HG03432 (cell line): ENCODE measurements at regions not wholly inside any gene's neighbourhood (a gene's known extent, or its start where the extent isn't known, plus 50 kb on each side); places are given as distances from the start of the nearest gene placed in this dataset.
A peak's percentile ranks its signal among the peaks of the same experiment; 100 is the strongest.

ENCODE experiments used
- ATAC-seq: cut with Tn5 transposase; IDR thresholded peaks from one replicate; pipeline ENCODE4 v1.9.1; 2021; ENCODE audit warnings: mild to moderate bottlenecking, moderate library complexity; ENCODE audit not compliant: unreplicated experiment

DNA sequence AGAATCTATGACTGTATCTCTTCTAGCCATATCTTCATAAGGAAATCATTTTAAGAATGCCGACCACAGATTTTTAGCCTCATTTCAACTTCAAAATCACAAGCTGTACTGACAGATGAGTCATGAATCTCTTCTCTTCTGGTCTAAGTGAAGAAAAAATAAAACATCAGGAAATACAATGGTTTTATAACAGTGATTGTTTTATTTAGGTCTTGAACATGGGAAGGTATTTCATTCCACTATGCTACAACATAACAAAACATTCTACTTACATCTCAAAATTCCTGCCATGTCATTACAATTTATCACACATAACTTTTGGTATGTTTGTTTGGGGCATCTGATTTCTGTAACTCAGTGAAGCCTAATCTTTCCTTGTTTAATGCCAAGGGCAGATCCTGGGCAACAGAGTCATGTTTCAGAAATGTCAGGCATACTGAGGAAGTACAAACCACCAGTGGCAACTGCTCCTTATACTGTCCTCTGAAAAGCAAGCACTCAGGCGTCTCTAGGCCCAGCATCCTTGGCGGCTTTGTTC is 325.0 kb downstream of the PDHA2 start:
- no peak for ATAC-seq

DNA sequence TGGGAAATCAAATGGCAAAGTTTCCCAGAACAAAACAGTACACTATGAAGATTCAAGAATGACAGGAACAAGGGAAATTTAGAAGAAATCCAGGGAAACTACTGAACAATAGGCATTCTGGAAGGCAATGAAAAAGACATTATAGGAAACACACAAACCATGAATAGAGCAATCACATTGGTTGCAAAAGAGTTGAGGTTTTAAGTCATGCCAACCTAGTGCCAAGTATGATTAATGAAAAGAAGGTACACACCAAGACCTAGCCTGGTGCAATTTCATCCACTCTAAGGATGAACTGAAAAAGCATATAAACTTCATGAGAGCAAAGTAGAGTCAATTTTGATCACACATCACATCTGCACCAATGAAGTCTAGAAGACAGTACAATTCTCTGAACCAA is 326.9 kb downstream of the PDHA2 start:
- ATAC-seq, result no peak

DNA sequence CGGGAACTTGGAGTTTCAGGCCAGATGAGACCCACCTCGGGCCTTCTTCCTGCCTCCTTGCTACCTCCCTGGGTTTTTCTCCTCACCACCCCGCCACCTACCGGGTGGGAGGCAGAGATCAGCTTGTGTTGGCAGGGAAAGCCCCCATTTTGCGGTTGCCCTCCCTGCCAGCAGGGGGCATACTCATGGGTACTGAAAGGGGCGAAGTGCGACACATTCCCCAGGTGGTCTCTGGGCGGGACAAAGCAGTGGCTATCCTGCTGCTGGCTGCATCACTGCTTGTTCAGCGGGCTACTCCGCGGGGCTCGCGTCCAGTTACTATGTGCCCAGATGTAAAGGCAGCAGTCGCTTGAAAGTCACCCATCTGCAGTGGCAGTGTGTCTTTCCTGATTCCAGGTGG is 330.3 kb downstream of the PDHA2 start:
- no peak for ATAC-seq

DNA sequence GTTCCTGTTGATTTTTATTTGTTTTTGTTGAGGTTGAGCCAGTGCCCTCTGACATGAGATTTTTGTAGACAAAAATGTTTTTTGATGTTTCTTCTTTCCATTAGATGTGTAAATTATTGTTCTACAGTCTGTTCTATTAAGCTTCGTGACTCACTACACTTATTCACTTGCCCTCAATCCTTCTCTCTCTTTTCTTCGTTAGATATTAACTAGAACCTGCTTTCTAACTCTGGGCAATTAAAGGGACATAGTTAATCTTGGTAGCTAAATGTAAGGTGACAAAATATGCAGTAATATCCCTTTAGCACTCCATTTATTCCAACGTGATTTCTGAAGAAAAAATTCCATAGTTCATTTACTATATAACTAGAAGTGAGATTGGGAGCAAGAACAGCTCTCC is 333.9 kb downstream of the PDHA2 start:
- no peak for ATAC-seq

DNA sequence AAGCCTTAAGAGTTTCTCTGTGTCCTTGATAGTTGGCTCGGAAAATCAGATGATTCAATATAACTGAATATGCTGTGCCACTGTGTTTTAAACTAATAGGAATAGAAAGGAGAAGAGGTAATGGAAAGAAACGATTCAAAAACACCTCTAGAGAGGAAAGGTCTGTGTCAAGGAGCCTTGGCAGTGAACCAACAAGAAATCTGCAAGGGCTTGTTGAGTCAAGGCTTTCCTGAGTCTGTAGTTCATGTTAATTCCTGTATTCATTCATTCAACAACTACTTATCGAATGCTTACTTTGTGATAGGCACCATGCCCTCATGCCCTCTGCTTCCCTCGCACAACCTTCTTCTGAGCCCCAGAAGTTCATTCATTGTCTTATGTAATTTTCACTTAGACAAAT is 336.0 kb downstream of the PDHA2 start:
- no peak for ATAC-seq

DNA sequence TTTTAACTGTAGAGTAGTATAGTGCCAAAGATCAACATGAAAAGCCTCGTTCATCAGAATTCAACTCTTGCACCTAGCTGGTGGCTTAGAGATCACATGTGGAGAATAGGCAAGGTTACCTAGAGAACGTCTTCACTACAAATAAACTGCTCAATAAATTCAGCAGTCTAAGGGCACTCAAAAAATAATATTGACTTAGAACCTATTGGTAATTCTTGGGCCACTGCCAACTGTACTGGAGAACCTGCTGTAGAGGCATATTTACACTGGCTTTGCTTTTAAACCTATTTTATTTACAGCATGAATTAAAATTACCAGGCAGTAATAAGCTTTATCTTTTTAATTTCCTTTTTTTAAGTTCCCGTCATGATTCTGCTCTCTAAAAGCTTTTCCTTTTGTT is 343.7 kb downstream of the PDHA2 start:
- ATAC-seq, result no peak

DNA sequence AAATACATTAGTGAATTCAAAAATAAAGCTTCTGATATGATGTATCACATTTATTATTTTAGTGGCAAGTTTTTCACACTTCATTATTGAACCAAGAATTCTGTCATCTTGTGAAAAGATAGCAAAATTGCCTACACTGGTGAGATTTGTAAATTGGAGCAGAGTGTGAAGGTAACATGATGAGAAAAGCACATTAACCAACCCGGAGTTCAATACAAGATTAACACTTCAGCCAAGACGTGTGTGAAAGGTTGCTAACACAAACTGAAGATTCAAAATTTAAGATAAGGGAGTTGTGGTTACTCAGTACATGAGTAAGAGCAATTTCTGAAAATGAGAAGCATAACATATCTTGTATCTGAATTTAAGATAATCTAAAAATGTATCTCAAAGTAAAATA is 346.7 kb downstream of the PDHA2 start:
- ATAC-seq, result no peak

DNA sequence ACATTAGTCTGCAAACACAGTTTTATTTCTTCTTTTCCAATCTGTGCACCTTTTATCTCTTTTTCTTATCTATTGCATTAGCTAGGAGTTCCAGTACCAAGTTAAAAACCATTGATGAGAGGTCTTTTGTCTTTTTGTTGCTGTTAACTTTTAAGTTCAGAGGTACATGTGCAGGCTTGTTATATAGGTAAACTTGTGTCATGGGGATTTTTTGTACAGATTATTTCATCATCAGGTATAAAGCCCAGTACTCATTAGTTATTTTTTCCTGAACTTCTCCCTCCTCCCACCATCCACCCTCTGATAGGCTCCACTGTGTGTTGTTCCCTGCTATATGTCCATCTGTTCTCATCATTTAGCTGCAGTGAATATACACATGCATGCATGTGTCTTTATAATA is 349.9 kb downstream of the PDHA2 start:
- no peak for ATAC-seq

DNA sequence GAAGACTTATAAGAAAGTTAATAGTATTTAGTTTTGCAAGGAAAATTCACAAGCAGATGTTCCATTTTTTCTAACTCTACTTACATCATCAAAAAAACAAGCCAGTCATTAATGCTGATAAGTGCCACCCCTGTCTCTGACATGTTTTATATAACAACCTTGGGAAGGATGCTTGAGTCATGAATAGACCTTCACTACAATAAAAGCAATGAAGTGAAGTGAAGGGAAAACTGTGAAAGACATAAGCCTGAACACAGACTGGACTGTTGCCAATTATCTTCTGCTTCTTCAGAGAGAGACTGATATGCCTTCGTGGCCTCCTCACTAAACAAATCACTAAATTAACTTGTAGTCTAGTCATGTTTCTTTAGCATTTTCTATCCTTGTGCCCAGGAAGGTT is 353.2 kb downstream of the PDHA2 start:
- ATAC-seq, result no peak

DNA sequence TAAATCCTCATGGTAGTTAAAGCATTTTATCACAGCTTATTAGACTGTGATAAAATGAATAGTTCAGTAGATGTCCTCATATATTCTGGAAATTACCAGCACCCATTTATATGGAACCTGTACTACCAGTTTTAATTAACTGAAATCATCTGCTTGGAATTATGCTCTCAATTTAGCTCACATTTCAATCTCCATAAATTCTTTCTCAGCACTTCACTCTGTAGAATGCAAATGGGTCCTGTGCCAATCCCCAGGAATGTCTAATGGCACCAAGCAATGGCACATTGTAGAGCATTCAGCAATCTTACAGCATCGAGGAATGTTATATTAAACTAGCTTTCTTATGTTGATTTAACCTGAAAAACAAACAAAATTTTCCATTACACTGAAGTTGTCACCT is 355.1 kb downstream of the PDHA2 start:
- ATAC-seq, result no peak

DNA sequence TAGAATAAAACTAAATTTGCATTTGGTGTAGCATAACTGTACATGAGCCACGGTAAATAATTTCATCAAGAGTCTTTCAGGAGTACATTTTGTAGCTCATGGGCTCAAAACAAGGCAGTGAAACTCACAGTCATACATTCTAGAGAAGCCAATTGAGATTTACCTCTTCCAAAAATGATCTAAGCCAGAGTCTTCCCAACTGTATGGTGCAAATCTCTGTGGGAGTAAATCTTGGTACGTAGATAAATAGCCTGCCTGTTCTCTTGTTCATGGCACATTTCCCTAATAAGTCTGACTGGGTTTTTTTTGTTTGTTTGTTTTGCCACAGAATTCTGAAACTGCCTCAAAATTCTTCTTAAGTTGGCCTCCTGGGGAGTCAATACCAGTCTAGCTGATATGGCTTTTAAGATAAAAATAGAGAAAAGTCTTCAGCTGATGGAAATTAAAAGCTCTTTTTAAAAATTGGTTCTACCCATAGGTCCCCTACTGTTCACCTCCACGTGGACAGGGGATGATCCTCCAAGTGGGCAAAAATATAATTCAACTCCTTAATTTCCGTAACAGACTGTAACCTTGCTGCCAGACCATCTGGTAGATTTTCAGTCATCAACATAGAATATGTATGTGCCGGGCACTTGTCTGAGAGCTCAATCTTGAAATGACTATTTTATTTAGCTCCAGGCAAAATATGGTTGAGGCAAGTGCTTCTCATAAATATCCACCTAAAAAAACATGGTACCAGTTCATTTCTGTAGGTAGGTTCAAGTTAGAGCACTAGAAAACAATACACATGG is 365.4 kb downstream of the PDHA2 start:
- no peak for ATAC-seq

DNA sequence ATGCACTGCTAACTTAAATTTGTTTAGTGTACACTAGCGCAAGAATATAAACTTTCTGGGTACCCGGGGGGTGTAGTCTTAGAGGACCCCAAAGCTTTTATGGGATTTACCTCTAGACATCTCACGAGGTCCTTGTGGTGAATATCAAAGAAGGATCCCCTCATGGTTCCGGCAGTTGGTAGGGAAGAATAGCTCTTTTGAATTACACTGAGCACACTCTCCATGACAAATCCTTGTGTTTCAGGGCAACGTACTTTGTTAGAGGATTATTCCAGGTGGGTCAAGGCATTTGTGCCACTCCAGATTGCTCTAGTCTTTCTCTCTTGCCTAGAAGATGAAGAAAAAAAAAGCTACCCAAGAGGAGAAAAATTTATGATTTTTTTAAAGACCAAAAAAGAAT is 387.6 kb downstream of the PDHA2 start:
- no peak for ATAC-seq

DNA sequence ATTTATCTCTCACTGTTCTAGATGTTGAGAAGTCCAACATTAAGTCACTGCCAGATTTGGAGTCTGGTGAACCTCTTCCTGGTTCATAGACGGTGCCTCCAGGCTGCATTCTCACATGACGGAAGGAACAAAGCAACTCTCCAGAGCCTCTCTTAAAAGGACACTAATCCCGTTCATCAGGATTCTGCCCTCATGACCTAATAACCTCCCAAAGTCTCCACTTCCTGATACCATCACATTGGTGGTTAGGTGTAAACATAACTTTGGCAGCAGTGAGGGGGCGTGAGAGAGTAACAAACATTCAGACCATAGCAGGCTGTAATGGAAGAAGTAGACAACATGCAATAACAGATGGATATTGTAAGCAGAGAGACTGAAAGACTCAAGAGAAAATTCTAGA is 388.6 kb downstream of the PDHA2 start:
- ATAC-seq, result no peak

DNA sequence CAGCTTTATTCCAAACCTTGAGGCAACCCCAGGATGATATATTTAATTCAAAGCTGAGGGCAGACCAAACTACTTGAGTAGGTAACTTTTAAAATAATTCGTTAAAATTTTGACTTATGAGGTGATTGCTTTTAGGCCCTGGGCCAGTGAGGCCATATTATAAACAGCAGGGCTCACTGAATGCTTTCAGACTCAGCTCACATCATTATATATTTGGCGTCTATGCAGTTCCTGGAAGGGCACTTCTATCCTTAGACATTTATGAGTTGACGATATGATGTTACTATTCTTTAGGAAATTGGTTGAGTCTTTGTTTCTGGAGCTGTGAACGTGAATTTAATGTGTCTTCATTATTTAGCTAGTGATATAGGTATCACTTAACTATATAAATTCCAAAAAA is 400.1 kb downstream of the PDHA2 start:
- ATAC-seq, result no peak

DNA sequence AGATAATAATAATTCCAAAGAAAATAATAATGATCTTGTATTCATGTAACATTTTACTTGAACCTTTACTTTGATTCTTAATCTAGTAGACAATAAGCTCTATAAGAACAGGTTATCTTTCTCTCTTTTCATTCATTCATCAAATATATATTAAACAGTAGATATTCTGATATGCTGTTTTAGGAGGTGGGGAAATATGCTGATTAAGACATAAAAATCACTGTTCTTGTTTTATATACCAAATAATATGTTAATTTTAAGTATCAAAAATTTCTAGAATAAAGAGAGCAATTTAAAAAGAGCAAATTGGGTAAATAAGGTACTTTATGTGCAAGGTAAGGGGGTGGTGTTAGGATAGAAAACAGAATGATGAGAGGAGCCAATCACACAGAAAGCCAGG is 401.9 kb downstream of the PDHA2 start:
- no peak for ATAC-seq

DNA sequence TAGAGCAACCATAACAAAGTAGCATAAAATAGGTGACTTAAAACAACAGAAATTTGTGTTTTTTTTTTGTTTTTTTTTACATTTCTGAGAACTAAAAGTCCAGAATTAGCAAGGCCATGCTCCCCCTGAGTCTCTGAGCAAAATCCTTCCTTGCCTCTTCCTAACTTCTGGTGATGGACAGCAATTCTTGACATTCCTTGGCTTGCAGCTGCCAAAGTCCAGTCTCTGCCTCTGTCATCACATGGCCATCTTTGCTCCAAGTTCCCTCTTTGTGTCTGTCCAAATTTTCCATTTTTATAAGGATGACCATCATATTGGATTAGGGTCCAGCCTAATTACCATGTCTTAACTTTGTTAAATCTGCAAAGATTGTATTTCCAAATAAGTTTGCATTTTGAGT is 407.2 kb downstream of the PDHA2 start:
- no peak for ATAC-seq

DNA sequence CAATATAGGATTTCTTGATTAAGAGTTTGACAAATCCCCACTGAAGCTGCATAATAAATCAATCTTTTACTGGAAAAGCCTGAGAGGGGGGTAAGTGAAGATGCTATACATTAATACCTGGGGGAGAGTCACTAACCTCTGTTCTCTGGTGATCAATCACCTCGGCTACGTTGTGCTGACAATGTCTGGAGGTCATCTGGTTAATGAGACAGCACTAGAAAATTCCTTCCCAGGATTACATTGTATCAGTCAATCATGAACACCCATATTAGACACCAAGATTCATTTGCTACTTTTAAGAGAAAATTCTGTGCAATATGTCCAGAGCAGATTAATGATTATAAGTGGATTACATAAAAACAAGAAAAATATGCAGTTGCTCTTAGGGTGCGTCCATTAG is 408.3 kb downstream of the PDHA2 start:
- no peak for ATAC-seq

DNA sequence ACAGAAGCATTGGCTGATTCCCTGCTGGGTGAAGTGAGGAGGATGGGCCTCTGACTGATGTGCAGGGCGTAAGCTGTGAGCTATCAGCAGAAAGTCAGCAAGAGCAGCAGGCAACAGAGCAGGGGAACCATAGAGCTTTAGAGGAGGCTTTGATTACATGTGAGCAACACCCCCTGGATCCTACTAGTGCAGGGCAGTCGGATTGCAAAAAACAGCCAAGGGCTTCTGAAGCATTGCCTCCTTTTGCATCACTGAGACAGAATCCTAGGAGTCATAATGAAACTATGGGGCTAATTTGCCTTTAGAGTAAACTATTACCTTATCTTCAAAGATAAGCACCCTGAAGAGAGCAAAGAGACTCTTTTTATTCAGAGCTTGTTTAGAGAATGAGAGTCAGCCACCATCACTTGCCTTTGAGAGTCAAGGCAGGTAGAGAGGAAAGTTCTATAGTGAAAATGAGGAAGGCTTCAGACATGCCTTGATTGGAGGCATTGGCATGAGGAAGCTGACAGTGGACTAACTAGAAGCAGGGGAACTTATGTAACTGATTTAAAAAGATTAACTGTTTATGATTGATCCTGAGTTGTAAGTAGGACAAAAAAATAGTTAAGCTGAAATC is 420.3 kb downstream of the PDHA2 start:
- ATAC-seq, result peak; percentile 56

DNA sequence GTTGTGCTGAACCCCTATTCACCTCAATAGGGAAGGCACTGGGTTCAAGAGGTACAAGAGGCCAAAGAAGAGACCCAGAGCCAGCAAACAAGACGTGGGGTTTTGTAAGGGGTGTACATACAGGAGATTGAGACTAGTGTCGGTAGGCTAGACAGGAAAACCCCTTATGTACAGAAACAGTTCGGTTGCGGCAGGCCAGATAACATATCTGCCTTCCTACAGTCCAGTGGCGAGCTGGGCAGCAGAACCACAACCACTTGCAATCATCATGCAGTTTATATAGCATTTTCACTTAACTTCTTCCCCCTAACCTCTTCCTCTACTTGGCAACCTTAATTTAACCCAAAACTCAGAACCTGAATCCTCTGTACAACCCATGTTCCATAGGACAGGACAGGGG is 422.2 kb downstream of the PDHA2 start:
- no peak for ATAC-seq

DNA sequence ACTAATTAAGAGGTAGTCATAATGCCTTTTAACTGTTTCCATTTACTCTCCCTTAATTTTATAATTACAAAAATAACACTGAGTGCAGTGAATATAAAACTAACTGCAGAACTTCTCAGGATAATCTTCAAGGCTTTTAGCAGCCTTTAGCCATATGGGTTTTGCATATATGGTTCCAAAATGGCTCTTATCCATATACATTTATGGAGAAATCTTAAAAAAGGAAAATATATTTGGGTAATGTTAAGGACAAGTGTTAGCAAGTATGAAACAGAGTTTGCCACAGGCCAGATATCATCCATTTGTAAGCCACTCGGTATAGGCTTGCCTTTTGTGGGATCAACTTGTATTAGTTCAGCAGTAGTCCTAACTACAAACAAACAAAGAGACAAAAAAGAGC is 423.4 kb downstream of the PDHA2 start:
- ATAC-seq, result no peak

DNA sequence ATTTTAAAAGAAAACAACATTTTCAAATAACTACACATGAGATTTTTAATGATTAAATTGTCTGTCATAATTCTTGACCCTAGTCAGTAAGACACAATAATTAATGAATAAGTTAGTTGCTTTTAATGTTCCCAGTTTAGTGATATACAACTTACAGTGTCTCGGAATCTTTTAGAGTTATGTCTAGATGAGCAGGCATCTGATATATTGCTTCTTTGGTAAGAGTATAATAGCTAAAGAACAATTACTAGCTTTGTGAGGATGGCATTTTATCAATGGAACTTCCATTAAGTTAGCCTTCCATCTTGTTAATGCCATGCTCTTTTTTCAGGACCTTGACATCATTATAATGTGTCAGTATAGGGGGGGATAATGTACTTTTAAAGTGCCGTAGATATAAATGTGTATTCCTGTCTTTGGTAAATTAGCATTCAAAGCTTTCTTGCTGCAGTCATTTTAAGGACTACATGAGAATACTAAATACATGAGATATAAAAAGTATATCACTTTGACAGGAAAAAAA is 425.1 kb downstream of the PDHA2 start:
- ATAC-seq, result no peak

DNA sequence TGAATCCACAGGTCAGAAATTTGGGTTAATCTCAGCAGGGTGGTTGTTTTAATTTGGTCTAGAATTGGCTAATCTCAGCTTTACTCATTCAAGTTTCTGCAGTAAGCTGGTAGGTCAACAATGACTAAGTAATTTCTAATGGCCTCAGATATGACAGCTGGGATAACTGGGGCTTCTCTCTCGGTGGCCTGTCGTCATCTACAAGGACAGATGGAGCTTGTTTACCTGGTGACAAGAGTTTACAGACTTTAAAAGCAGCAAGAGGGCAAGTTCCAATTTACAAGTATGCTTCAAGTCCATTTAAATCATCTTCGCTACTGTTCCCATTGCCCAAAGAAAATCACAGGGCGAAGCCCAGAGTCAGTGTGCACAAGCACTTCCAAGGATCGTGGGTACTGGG is 453.9 kb downstream of the PDHA2 start:
- no peak for ATAC-seq
